OCI-LY7 (cell line): ENCODE measurements at regions not wholly inside any gene's neighbourhood (a gene's known extent, or its start where the extent isn't known, plus 50 kb on each side); places are given as distances from the start of the nearest gene placed in this dataset.

Source experiments
- BruUV-seq: library from RNA; stranded (reverse); fragments of 400-500 nt; replicated peaks from 2 replicates; lab custom pipeline; 2021; lab: Mats Ljungman, UMichigan
- CTCF ChIA-PET: fragments of 300-600 bp; sonication (Branson Sonifier 250); formaldehyde crosslinking; loops from one replicate; lab custom pipeline; 2022; ENCODE audit warnings: antibody characterized with exemption; ENCODE audit not compliant: unreplicated experiment; lab: Charles Lee
- POLR2A ChIA-PET: fragments of 300-600 bp; sonication (Branson Sonifier 250); formaldehyde crosslinking; loops from one replicate; lab custom pipeline; 2022; ENCODE audit warnings: antibody characterized with exemption; lab: Charles Lee
- DNase-seq: peaks from one replicate; pipeline ENCODE4 v3.0.0-alpha.2; 2015; ENCODE audit warnings: low spot score
- H2AFZ ChIP-seq: fragments of 200-600 bp; sonication (generic), shearing (Covaris generic); 2 replicates; pipeline ENCODE4 v1.6.1; 2014; ENCODE audit warnings: mild to moderate bottlenecking, antibody characterized with exemption, low read length, moderate library complexity
- H3K27ac ChIP-seq: fragments of 200-600 bp; sonication (generic); 2 replicates; pipeline ENCODE4 v1.5.1; 2014; ENCODE audit warnings: mixed run types, low read depth, mild to moderate bottlenecking, moderate library complexity, low read length, inconsistent platforms; ENCODE audit not compliant: poor library complexity, severe bottlenecking
- H3K36me3 ChIP-seq: fragments of 200-600 bp; sonication (generic); 2 replicates; pipeline ENCODE4 v1.6.1; 2014; ENCODE audit warnings: mild to moderate bottlenecking, antibody characterized with exemption, low read length, moderate library complexity, mixed read lengths; ENCODE audit not compliant: insufficient read depth
- H3K4me1 ChIP-seq: fragments of 200-600 bp; sonication (generic); 2 replicates; pipeline ENCODE4 v1.5.1; 2014; ENCODE audit warnings: mild to moderate bottlenecking, low read length; ENCODE audit not compliant: insufficient read depth, poor library complexity, severe bottlenecking
- H3K4me2 ChIP-seq: fragments of 200-600 bp; sonication (generic); 2 replicates; pipeline ENCODE4 v1.6.1; 2014; ENCODE audit warnings: mild to moderate bottlenecking, low read length
- H3K4me3 ChIP-seq: fragments of 200-600 bp; sonication (generic); 2 replicates; pipeline ENCODE4 v1.5.1; 2014; ENCODE audit warnings: mild to moderate bottlenecking, low read depth, low read length; ENCODE audit not compliant: poor library complexity, severe bottlenecking
- H3K79me2 ChIP-seq: fragments of 200-600 bp; sonication (generic); 2 replicates; pipeline ENCODE4 v1.6.1; 2016; ENCODE audit warnings: low read depth, mild to moderate bottlenecking, low read length, moderate library complexity, mixed read lengths; ENCODE audit not compliant: insufficient read depth
- H3K9me2 ChIP-seq: fragments of 200-600 bp; sonication (generic); 2 replicates; pipeline ENCODE4 v1.6.1; 2016; ENCODE audit warnings: mild to moderate bottlenecking, low read length, mixed read lengths; ENCODE audit not compliant: insufficient read depth
- H3K9me3 ChIP-seq: fragments of 200-600 bp; sonication (generic); 2 replicates; pipeline ENCODE4 v1.6.1; 2014; ENCODE audit warnings: mild to moderate bottlenecking, mixed run types, low read length, mixed read lengths
- H4K20me1 ChIP-seq: fragments of 200-600 bp; sonication (generic); 2 replicates; pipeline ENCODE4 v1.6.1; 2014; ENCODE audit warnings: mild to moderate bottlenecking, antibody characterized with exemption, low read length, moderate library complexity, mixed read lengths; ENCODE audit not compliant: insufficient read depth
- CTCF ChIP-seq: fragments of 200-600 bp; sonication (generic); conservative IDR thresholded peaks from 2 replicates; pipeline ENCODE4 v1.5.1; 2014; ENCODE audit warnings: mild to moderate bottlenecking, antibody characterized with exemption, low read length, moderate library complexity, mixed read lengths
- EZH2phosphoT487 ChIP-seq: fragments of 200-600 bp; sonication (generic); IDR thresholded peaks from 2 replicates; pipeline ENCODE4 v1.6.1; 2018; ENCODE audit warnings: low read depth, borderline replicate concordance, mild to moderate bottlenecking, mixed run types, antibody characterized with exemption, low read length, moderate library complexity, mixed read lengths
- intact Hi-C: fragments of 100-400 bp; cut with micrococcal nuclease; formaldehyde crosslinking; loops from one replicate; pipeline ENCODE4 v1.10.0; 2022; ENCODE audit not compliant: unreplicated experiment

DNA sequence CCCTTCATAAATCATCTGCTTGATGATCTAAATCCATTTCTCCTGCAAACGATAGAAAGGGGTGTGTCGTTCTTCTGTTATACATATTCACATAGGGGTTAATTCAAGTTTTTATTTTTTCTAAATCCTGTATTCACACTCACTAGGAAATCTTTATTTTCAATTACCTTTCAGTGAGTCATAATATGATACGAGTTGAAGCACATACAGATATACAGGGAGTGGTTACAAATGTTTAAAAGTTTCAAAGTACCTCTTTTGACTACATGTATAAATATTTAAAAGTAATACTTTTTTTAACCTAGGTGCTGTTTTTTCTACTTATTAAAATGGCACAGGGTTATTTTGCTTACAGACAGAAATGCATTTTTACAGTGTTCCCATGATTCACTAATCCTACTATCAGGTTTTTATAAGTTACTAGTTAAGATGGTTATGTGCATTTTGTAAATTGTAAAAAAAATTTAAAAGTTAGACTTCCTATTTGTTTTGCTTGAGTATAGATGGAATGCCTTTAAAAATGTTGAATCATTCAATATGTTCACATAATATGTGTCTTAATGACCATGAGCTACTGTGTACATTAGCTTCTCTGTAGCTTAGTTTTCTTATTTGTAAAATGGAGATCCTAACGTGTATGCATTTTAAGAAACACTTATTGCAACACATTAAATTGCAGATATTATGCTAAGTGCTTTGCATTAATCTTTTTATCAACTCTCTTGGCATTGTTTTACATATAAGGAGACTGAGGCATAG is 1378.1 kb downstream of the DSC3 start:
- Histone ChIP-seq H3K4me2 (no peak overlapping the region), H3K4me3 (no peak overlapping the region), H3K4me1 (no peaks in the 10 kb centered on the region), H2AFZ (no peak overlapping the region), H3K9me2 (no peaks in the 10 kb centered on the region), H3K9me3 (no peaks in the 10 kb centered on the region), H3K27ac (no peak overlapping the region), H3K36me3 (no peaks in the 10 kb centered on the region), H4K20me1 (no peaks in the 10 kb centered on the region), H3K79me2 (no peaks in the 10 kb centered on the region)
- CTCF ChIA-PET: no interaction called here
- POLR2A ChIA-PET: no interaction called here
- BruUV-seq: no TSS peak
- DNase-seq: no peak
- no peak for TF ChIP-seq CTCF
- no peak for TF ChIP-seq EZH2phosphoT487
- intact Hi-C loops: no loop called here

- no TSS peak for BruUV-seq
- no peak overlapping the region for H2AFZ ChIP-seq
- ChIA-PET POLR2A (no interaction called here), CTCF (no interaction called here)
- H3K9me2 ChIP-seq: no peaks in the 10 kb centered on the region
- H3K9me3 ChIP-seq: no peaks in the 10 kb centered on the region
- H3K4me1 ChIP-seq: no peaks in the 10 kb centered on the region
- no peak overlapping the region for H3K27ac ChIP-seq
- H3K4me2 ChIP-seq: no peak overlapping the region
- no peaks in the 10 kb centered on the region for H4K20me1 ChIP-seq
- TF ChIP-seq CTCF (no peak), EZH2phosphoT487 (no peak)
- no peaks in the 10 kb centered on the region for H3K36me3 ChIP-seq
- DNase-seq: no peak
- H3K79me2 ChIP-seq: no peaks in the 10 kb centered on the region
- no peak overlapping the region for H3K4me3 ChIP-seq
- intact Hi-C loops: no loop called here
Observed at GRCh38 chr18:29661924-29662323, 1380.6 kb downstream of the DSC3 start.

GRCh38 chr18:29660777-29661176 is 1381.8 kb downstream of the DSC3 start:
- ChIA-PET POLR2A (interaction anchor here (0.5 kb wide), 1 partner anchor 1989 kb away, joined by 3 read pairs; no protein-coding TSS in a partner anchor), CTCF (no interaction called here)

More at GRCh38 chr18:29660777-29661176, 1381.8 kb downstream of the DSC3 start:
- intact Hi-C loops: no loop called here
- Histone ChIP-seq H3K27ac (no peak overlapping the region), H3K4me2 (no peak overlapping the region), H3K4me1 (no peaks in the 10 kb centered on the region), H3K79me2 (no peaks in the 10 kb centered on the region), H3K9me2 (no peaks in the 10 kb centered on the region), H3K36me3 (no peaks in the 10 kb centered on the region), H2AFZ (no peak overlapping the region), H3K4me3 (no peak overlapping the region), H3K9me3 (no peaks in the 10 kb centered on the region), H4K20me1 (no peaks in the 10 kb centered on the region)
- TF ChIP-seq EZH2phosphoT487 (no peak), CTCF (no peak)
- DNase-seq: no peak
- BruUV-seq: no TSS peak
